GM12872 (cell line): ENCODE measurements at regions not wholly inside any gene's neighbourhood (a gene's known extent, or its start where the extent isn't known, plus 50 kb on each side); places are given as distances from the start of the nearest gene placed in this dataset.

ENCODE experiments used
- CTCF ChIP-seq: IDR thresholded peaks from 3 replicates; pipeline ENCODE4 v1.5.1; 2011; ENCODE audit warnings: low read depth, mild to moderate bottlenecking, low read length, moderate library complexity; ENCODE audit not compliant: insufficient read depth

GRCh38 chr4:100789991-100790390 lies 272.2 kb upstream of the EMCN start:
- no peak for TF ChIP-seq CTCF

GRCh38 chr4:100786481-100786880 lies 268.7 kb upstream of the EMCN start:
- no peak for TF ChIP-seq CTCF

GRCh38 chr4:100782356-100782755 lies 264.5 kb upstream of the EMCN start:
- no peak for TF ChIP-seq CTCF

GRCh38 chr4:100781435-100781834 lies 263.6 kb upstream of the EMCN start:
- no peak for TF ChIP-seq CTCF

- TF ChIP-seq CTCF: no peak
Observed at GRCh38 chr4:100780126-100780525, 262.3 kb upstream of the EMCN start.

GRCh38 chr4:100778431-100778830 lies 260.6 kb upstream of the EMCN start:
- TF ChIP-seq CTCF: no peak

- TF ChIP-seq CTCF: no peak
Observed at GRCh38 chr4:100762738-100763137, 244.9 kb upstream of the EMCN start.

GRCh38 chr4:100754751-100755150 lies 236.9 kb upstream of the EMCN start:
- TF ChIP-seq CTCF: no peak
